ENCODE measurements at regions not wholly inside any gene's neighbourhood (a gene's known extent, or its start where the extent isn't known, plus 50 kb on each side); places are given as distances from the start of the nearest gene placed in this dataset.
"Not testable (repeated sequence)": the region's sequence is repeated elsewhere in the genome, so short reads cannot be mapped to it uniquely, and the experiment has no call there.

DNA sequence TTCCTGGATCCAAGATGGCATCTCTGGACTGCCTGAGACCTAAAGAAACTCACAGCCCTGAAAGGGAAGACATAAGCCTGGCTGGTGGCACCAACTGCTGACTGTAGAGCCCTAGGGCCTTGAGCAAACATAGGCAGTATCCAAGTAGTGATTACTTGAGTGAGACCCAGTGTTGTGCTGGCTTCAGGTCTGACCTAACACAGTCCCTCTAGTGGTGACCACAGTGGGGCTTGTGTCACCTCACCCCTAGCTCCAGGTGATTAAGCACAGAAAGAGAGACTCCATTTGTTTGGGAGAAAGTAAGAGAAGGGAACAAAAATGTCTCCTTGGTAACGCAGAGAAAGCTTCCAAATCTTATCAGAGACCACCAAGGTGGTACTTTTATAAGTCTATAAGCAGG lies 496.3 kb upstream of the HTR2C start:
- H3K4me3 ChIP-seq (ENCODE audit: low read length): no peak overlapping the region
- no peaks in the 10 kb centered on the region for H3K27me3 ChIP-seq (ENCODE audit: control insufficient read depth, insufficient read depth, low read length)
- no peak overlapping the region for H3K27ac ChIP-seq (ENCODE audit: low read length)
- peaks cover 7% of the 10 kb centered on the region for H3K9me3 ChIP-seq (ENCODE audit: control insufficient read depth, low read depth, low read length)
- no peaks in the 10 kb centered on the region for H3K36me3 ChIP-seq (ENCODE audit: control insufficient read depth, low read depth, low read length)
- H3K4me1 ChIP-seq (ENCODE audit: control insufficient read depth, low read depth, low read length): no peaks in the 10 kb centered on the region
- no peak overlapping the region for H3K9ac ChIP-seq (ENCODE audit: low read length)

DNA sequence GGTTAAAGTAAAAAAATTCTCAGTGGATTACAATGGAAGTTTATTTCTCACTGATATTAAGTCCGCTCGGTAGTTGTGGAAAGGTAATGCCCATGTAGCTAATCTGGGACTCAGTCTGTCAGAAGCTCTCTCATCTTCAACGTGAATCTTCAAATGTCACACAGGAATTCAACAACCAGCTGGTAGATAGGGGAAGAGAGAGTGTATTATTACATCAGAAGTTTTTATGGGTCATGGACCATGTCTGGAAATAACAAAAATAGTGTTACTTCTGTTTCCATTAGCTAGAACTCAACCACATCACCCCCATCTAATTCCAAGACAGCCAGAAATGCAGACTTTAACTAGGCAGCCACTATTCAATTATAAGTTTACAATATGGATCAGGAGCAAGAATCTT lies 506.1 kb upstream of the HTR2C start:
- no peaks in the 10 kb centered on the region for H3K9me3 ChIP-seq (ENCODE audit: control insufficient read depth, low read depth, low read length)
- peaks cover 28% of the 10 kb centered on the region for H3K4me1 ChIP-seq (ENCODE audit: control insufficient read depth, low read depth, low read length)
- no peak overlapping the region for H3K9ac ChIP-seq (ENCODE audit: low read length)
- no peak overlapping the region for H3K27ac ChIP-seq (ENCODE audit: low read length)
- H3K36me3 ChIP-seq (ENCODE audit: control insufficient read depth, low read depth, low read length): no peaks in the 10 kb centered on the region
- no peak overlapping the region for H3K4me3 ChIP-seq (ENCODE audit: low read length)
- no peaks in the 10 kb centered on the region for H3K27me3 ChIP-seq (ENCODE audit: control insufficient read depth, insufficient read depth, low read length)

DNA sequence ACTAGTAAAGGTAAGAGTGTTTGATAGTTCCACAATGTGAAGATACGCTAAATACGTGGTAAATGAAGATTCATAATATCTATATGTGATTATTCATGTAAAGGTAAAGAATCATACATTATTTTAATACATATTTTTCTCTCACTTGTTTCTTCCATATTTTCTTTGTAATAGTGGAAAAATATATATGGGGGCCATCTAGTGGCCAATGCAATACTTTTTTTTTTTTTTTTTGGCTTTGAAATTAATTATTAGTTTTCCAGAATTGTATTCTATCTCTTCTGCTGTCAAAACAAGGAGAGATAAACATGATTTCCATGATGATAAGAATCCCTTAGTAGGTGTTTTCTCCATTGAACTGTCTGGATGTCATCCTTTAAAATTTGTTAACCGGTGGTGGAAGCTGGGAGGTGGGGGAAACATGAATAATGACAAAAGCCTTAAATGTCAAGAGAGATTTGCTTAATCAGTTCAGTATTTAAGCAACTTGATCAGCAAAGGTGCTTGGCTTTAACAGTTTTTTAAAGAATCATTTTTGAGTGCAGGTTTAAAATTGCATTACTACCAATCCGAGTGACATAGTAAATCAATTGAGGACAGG lies 508.7 kb upstream of the HTR2C start:
- H3K4me3 ChIP-seq (ENCODE audit: low read length): no peak overlapping the region
- no peak overlapping the region for H3K9ac ChIP-seq (ENCODE audit: low read length)
- H3K9me3 ChIP-seq (ENCODE audit: control insufficient read depth, low read depth, low read length): no peaks in the 10 kb centered on the region
- no peaks in the 10 kb centered on the region for H3K36me3 ChIP-seq (ENCODE audit: control insufficient read depth, low read depth, low read length)
- H3K27ac ChIP-seq (ENCODE audit: low read length): no peak overlapping the region
- peaks cover 39% of the 10 kb centered on the region for H3K4me1 ChIP-seq (ENCODE audit: control insufficient read depth, low read depth, low read length)
- H3K27me3 ChIP-seq (ENCODE audit: control insufficient read depth, insufficient read depth, low read length): no peaks in the 10 kb centered on the region

GRCh38 chrX:114073926-114074325 lies 510.0 kb upstream of the HTR2C start:
- H3K9me3 ChIP-seq (ENCODE audit: control insufficient read depth, low read depth, low read length): no peaks in the 10 kb centered on the region
- no peaks in the 10 kb centered on the region for H3K27me3 ChIP-seq (ENCODE audit: control insufficient read depth, insufficient read depth, low read length)
- peak overlapping the region; percentile 17 for H3K9ac ChIP-seq (ENCODE audit: low read length)
- no peaks in the 10 kb centered on the region for H3K36me3 ChIP-seq (ENCODE audit: control insufficient read depth, low read depth, low read length)
- no peak overlapping the region for H3K4me3 ChIP-seq (ENCODE audit: low read length)
- peaks cover 47% of the 10 kb centered on the region for H3K4me1 ChIP-seq (ENCODE audit: control insufficient read depth, low read depth, low read length)
- H3K27ac ChIP-seq (ENCODE audit: low read length): no peak overlapping the region

GRCh38 chrX:114071412-114071811 lies 512.5 kb upstream of the HTR2C start:
- no peaks in the 10 kb centered on the region for H3K27me3 ChIP-seq (ENCODE audit: control insufficient read depth, insufficient read depth, low read length)
- H3K27ac ChIP-seq (ENCODE audit: low read length): no peak overlapping the region
- no peak overlapping the region for H3K9ac ChIP-seq (ENCODE audit: low read length)
- H3K4me1 ChIP-seq (ENCODE audit: control insufficient read depth, low read depth, low read length): peaks cover 51% of the 10 kb centered on the region
- H3K36me3 ChIP-seq (ENCODE audit: control insufficient read depth, low read depth, low read length): no peaks in the 10 kb centered on the region
- H3K9me3 ChIP-seq (ENCODE audit: control insufficient read depth, low read depth, low read length): no peaks in the 10 kb centered on the region
- H3K4me3 ChIP-seq (ENCODE audit: low read length): no peak overlapping the region

DNA sequence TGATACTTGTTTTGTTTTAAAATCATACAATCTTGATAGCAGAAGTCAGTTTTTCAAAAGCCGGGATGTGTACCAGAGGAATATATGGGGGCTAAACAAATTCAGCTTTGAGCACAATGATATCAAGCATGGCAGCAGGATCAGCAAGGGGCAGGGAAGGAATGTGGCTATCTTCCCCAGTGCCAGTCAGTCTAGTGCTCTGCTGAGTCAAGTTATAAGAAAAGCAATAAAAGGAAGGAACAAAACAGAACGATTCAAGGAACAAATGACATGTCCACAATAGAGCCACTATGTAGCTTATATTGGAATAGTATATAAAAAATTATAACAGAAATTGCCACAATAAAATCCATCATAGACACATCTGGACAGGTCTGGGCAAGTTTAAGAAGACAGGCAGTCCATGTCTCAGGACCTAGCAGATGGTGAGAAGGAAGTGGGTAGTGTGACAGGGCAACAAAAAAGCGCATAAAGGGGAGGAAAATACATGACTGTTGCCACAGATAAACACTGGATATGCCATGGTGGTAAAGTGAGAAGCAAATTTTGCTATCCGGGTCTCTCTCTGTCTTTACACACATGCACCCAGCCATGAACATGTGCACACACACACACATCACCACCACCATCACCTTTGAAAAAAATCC lies 518.2 kb upstream of the HTR2C start:
- Histone ChIP-seq H3K9ac (ENCODE audit: low read length) (no peak overlapping the region), H3K36me3 (ENCODE audit: control insufficient read depth, low read depth, low read length) (no peaks in the 10 kb centered on the region), H3K4me1 (ENCODE audit: control insufficient read depth, low read depth, low read length) (peaks cover 12% of the 10 kb centered on the region), H3K27me3 (ENCODE audit: control insufficient read depth, insufficient read depth, low read length) (no peaks in the 10 kb centered on the region), H3K27ac (ENCODE audit: low read length) (no peak overlapping the region), H3K4me3 (ENCODE audit: low read length) (no peak overlapping the region), H3K9me3 (ENCODE audit: control insufficient read depth, low read depth, low read length) (no peaks in the 10 kb centered on the region)

DNA sequence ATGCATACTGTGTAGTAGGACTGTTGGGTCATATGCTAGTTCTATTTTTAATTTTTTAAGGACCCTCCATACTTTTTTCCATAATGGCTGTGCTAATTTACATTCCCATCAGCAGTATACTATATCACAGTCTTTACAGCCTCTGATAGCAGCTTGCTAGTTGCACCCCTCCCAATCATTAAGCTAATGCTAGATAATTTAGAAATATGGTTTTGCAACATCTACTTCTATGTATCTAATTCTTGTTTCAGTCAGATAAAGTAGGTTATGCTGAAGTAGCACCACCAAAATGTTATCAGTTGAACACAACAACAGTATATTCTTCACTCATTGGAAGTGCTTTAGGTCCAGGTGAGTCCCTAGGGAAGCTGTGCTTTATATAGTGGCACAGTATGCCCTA lies 522.7 kb upstream of the HTR2C start:
- H3K4me3 ChIP-seq (ENCODE audit: low read length): no peak overlapping the region
- H3K9me3 ChIP-seq (ENCODE audit: control insufficient read depth, low read depth, low read length): no peaks in the 10 kb centered on the region
- no peaks in the 10 kb centered on the region for H3K36me3 ChIP-seq (ENCODE audit: control insufficient read depth, low read depth, low read length)
- no peaks in the 10 kb centered on the region for H3K27me3 ChIP-seq (ENCODE audit: control insufficient read depth, insufficient read depth, low read length)
- no peak overlapping the region for H3K9ac ChIP-seq (ENCODE audit: low read length)
- no peak overlapping the region for H3K27ac ChIP-seq (ENCODE audit: low read length)
- H3K4me1 ChIP-seq (ENCODE audit: control insufficient read depth, low read depth, low read length): peaks cover 9% of the 10 kb centered on the region

DNA sequence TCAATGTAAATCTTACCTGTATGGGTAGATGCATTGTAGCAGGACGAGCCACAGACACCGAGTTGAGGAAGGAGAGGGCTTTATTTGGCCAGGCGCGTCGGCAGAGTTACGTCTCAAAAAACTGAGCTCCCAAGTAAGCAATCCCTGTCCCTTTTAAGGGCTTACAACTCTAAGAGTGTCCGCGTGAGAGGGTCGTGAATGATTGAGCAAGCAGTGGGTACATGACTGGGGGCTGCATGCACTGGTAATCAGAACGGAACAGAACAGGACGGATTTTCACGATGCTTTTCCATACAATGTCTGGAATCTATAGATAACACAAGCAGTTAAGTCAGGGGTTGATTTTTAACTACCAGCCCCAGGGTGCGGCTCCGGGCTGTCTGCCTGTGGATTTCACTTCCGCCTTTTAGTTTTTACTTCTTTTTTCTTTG lies 524.9 kb upstream of the HTR2C start:
- no peaks in the 10 kb centered on the region for H3K27me3 ChIP-seq (ENCODE audit: control insufficient read depth, insufficient read depth, low read length)
- no peaks in the 10 kb centered on the region for H3K36me3 ChIP-seq (ENCODE audit: control insufficient read depth, low read depth, low read length)
- no peaks in the 10 kb centered on the region for H3K9me3 ChIP-seq (ENCODE audit: control insufficient read depth, low read depth, low read length)
- peaks cover 9% of the 10 kb centered on the region for H3K4me1 ChIP-seq (ENCODE audit: control insufficient read depth, low read depth, low read length)
- no peak overlapping the region for H3K4me3 ChIP-seq (ENCODE audit: low read length)
- H3K9ac ChIP-seq (ENCODE audit: low read length): no peak overlapping the region
- H3K27ac ChIP-seq (ENCODE audit: low read length): no peak overlapping the region

DNA sequence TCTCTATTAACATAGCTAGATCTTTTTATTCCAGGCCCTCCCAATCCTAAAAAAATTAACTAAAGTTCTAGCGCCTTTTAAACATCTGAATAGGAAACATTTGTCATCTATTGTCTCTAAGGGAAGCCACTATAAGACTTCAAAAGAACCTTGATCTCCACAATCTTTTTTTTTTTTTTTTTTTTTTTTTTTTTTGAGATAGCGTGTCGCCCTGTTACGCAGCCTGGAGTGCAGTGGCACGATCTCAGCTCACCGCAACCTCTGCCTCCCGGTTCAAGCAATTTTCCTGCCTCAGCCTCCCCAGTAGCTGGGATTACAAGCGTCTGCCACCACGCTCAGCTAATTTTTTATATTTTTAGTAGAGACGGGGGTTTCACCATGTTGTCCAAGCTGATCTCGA lies 526.5 kb upstream of the HTR2C start:
- H3K9me3 ChIP-seq (ENCODE audit: control insufficient read depth, low read depth, low read length); H3K4me1 ChIP-seq (ENCODE audit: control insufficient read depth, low read depth, low read length); H3K4me3 ChIP-seq (ENCODE audit: low read length); H3K9ac ChIP-seq (ENCODE audit: low read length); H3K27me3 ChIP-seq (ENCODE audit: control insufficient read depth, insufficient read depth, low read length); H3K36me3 ChIP-seq (ENCODE audit: control insufficient read depth, low read depth, low read length); H3K27ac ChIP-seq (ENCODE audit: low read length): not testable (repeated sequence)

DNA sequence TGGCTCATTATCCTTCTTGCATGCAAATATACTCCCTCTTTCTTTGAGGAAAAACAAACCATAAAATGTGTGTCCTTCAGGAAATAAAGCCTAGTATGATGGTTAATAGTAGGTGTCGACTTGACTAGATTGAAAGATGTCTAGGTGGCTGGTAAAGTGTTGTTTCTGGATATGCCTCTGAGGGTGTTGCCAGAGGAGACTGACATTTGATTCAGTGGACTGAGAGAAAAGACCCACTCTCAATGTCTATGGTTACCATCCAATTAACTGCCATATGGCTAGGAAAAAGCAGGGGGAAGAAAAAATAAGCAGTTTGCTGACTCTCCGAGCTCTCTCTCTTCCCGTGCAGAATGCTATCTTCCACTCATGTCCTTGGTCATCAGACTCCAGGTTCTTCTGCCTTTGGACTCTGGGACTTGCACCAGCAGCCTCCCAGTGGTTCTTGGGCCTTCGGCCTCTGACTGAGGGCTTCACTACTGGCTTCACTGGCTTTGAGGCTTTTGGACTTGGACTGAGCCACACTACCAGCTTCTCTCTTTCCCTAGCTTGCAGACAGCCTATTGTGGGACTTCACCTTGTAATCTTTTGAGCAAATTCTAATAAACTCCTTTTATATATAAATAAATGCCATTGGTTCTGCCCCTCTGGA lies 532.1 kb upstream of the HTR2C start:
- no peaks in the 10 kb centered on the region for H3K27me3 ChIP-seq (ENCODE audit: control insufficient read depth, insufficient read depth, low read length)
- H3K9me3 ChIP-seq (ENCODE audit: control insufficient read depth, low read depth, low read length): no peaks in the 10 kb centered on the region
- no peak overlapping the region for H3K27ac ChIP-seq (ENCODE audit: low read length)
- H3K4me3 ChIP-seq (ENCODE audit: low read length): no peak overlapping the region
- H3K9ac ChIP-seq (ENCODE audit: low read length): no peak overlapping the region
- peaks cover 33% of the 10 kb centered on the region for H3K4me1 ChIP-seq (ENCODE audit: control insufficient read depth, low read depth, low read length)
- peaks cover 31% of the 10 kb centered on the region for H3K36me3 ChIP-seq (ENCODE audit: control insufficient read depth, low read depth, low read length)

DNA sequence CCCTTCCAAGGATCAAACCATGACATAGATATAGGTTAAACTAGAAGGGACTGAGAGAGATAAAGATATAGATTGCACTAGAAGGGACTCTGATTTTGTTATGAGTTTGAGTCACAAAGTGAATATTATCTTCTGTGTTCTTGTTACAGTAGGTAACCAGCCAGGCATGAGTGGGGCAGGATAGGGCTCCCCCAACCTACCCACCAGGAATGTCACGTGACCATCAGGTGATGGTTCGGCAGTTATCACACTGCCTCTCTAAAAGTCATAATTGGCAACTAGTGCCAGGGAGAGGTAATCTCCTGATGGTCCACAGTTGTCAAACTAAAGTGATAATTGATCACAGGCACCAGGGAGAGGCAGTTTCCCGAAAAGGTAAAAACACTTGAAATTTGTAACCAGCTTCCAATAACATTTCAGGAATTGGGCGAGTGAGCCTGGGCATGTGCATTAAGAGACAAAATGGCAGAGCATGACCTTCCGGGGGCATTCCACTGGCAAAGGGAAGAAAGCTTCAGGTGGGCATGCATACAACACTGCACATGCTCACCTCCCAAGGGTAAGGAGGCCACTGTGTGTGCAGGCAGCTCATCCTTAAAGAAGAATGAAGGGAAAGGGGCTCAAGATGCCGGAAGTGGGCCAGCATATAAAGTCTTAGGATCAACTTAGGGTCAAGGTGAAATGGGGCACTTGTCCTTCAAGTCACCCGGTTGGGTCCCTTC lies 533.6 kb upstream of the HTR2C start:
- no peak overlapping the region for H3K4me3 ChIP-seq (ENCODE audit: low read length)
- no peak overlapping the region for H3K27ac ChIP-seq (ENCODE audit: low read length)
- H3K27me3 ChIP-seq (ENCODE audit: control insufficient read depth, insufficient read depth, low read length): no peaks in the 10 kb centered on the region
- H3K9me3 ChIP-seq (ENCODE audit: control insufficient read depth, low read depth, low read length): no peaks in the 10 kb centered on the region
- H3K4me1 ChIP-seq (ENCODE audit: control insufficient read depth, low read depth, low read length): peaks cover 33% of the 10 kb centered on the region
- H3K36me3 ChIP-seq (ENCODE audit: control insufficient read depth, low read depth, low read length): peaks cover 39% of the 10 kb centered on the region
- H3K9ac ChIP-seq (ENCODE audit: low read length): no peak overlapping the region

Data from iPS-18a (cell line).